Cardiac muscle cell (in vitro differentiated cells and primary cell): ENCODE measurements at regions not wholly inside any gene's neighbourhood (a gene's known extent, or its start where the extent isn't known, plus 50 kb on each side); places are given as distances from the start of the nearest gene placed in this dataset.

ENCODE experiments used
- DNase-seq, 2 donors: peaks; one replicate each; pipeline versions ENCODE4 v3.0.0 to v3.0.0-alpha.2; 2010 to 2017; ENCODE audit warnings: low read depth in 1 of 2, low spot score in 1 of 2
- H3K27ac ChIP-seq: fragments of 200-600 bp; sonication (generic); 2 replicates; pipeline ENCODE4 v1.5.1; 2016
- H3K27me3 ChIP-seq: fragments of 200-600 bp; sonication (generic); 2 replicates; pipeline ENCODE4 v1.6.0; 2016; ENCODE audit warnings: control low read depth
- H3K36me3 ChIP-seq: fragments of 200-600 bp; sonication (generic); 2 replicates; pipeline ENCODE4 v1.5.1; 2016; ENCODE audit warnings: control low read depth
- H3K4me1 ChIP-seq: fragments of 200-600 bp; sonication (generic); 2 replicates; pipeline ENCODE4 v1.8.1; 2017; ENCODE audit warnings: low read depth, mild to moderate bottlenecking, mixed run types
- H3K4me3 ChIP-seq: fragments of 200-600 bp; sonication (generic); 2 replicates; pipeline ENCODE4 v1.5.1; 2016; ENCODE audit warnings: mild to moderate bottlenecking
- H3K9me3 ChIP-seq: fragments of 200-600 bp; sonication (generic); 2 replicates; pipeline ENCODE4 v1.5.1; 2017; ENCODE audit warnings: low read depth, mild to moderate bottlenecking, control low read depth
- TF ChIP-seq, protein P1 (sequence below): IDR thresholded peaks from 2 replicates; pipeline ENCODE4 v1.5.1; 2012; ENCODE audit warnings: low read depth, mild to moderate bottlenecking, low read length

DNA sequence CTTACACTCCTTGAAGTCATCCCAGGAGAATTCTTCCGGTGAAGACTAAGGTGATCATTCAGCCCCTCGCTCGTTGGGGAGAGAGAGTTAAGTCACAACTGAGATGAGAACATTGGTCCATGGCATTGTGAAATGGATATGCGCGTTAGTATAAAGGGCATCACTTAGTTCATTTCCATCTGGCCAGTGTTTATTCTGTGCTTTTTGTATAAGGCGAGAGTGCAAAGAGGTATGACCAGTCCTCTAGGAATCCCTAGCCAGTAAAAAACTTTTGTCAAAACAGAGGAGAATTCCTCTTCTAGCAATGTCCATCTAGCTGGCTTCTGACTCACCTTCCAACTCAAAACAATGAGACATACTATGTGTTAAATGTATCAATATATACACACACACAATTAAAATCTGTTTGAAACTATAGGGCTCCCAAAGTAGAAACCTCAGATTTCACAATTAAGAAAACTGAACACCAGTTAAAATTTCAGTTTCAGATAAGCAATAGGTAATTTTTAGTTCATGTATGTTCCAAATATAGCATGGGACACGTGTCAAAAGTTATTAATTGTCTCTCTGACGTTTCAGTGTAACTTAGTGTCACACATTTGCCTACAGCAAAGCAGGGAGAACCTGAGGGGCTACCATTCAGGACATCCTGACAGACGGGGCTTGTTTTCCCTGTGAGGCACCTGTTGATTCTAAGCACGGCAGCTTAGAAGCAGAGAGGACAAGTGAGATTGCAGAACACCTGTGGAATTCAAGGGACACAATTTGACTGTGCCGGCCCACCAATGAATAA is 158.9 kb downstream of the KLF6 start:
- H3K4me3 ChIP-seq, result no peak overlapping the region

DNA sequence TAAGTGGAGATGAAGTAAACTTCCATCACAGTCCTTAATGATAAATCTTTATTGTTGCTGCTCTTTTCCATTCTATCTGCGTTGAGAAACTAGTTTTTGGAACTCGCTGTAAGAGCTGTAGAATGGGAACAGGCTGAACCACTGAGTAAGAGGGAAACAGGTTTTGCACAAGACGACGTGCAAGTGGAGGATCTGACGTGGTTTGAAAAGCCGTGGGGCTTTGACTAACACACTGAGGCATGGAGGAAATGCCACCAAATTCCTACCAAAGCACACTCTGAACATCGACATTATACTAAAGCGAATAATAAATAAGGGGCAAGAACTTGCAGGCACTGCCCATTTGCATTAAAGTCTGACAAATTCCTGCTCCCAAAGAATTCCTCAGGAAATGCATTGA is 160.6 kb downstream of the KLF6 start:
- Histone ChIP-seq H3K36me3 (no peaks in the 10 kb centered on the region), H3K27ac (no peak overlapping the region), H3K4me1 (no peaks in the 10 kb centered on the region), H3K4me3 (no peak overlapping the region), H3K9me3 (no peaks in the 10 kb centered on the region), H3K27me3 (no peaks in the 10 kb centered on the region)
- TF ChIP-seq, protein P1, sequence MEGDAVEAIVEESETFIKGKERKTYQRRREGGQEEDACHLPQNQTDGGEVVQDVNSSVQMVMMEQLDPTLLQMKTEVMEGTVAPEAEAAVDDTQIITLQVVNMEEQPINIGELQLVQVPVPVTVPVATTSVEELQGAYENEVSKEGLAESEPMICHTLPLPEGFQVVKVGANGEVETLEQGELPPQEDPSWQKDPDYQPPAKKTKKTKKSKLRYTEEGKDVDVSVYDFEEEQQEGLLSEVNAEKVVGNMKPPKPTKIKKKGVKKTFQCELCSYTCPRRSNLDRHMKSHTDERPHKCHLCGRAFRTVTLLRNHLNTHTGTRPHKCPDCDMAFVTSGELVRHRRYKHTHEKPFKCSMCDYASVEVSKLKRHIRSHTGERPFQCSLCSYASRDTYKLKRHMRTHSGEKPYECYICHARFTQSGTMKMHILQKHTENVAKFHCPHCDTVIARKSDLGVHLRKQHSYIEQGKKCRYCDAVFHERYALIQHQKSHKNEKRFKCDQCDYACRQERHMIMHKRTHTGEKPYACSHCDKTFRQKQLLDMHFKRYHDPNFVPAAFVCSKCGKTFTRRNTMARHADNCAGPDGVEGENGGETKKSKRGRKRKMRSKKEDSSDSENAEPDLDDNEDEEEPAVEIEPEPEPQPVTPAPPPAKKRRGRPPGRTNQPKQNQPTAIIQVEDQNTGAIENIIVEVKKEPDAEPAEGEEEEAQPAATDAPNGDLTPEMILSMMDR, result no peak
- DNase-seq, result peak in 1 of 2 donors; percentile 68

More for the DNA sequence above, 158.9 kb downstream of the KLF6 start:
- Histone ChIP-seq H3K27ac (no peak overlapping the region), H3K36me3 (no peaks in the 10 kb centered on the region), H3K9me3 (no peaks in the 10 kb centered on the region), H3K4me1 (no peaks in the 10 kb centered on the region), H3K27me3 (no peaks in the 10 kb centered on the region)
- peak in 1 of 2 donors; percentile 25 for DNase-seq
- TF ChIP-seq, protein P1, result no peak

DNA sequence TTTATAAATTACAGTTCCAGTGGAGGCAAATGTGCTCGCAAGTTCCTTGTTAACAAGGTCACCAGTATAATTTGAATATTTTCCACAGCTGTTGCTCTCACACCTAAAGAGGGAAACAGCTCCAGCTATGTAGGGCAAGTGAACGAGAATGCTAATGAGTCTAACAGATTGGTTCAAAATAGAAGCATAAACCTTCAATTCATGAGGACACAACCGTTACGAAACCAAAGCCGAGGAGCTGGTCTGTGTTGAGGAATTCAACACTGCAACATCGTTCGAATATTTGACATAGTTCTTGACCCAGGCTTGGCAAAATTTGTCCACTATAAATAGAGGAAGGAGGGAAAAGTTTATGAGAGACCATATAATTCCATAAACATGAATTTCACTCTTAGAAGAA is 161.3 kb downstream of the KLF6 start:
- no peaks in the 10 kb centered on the region for H3K4me1 ChIP-seq
- peak; percentile 3 to 91 for DNase-seq
- no peaks in the 10 kb centered on the region for H3K27me3 ChIP-seq
- no peaks in the 10 kb centered on the region for H3K36me3 ChIP-seq
- H3K4me3 ChIP-seq, result no peak overlapping the region
- H3K27ac ChIP-seq, result no peak overlapping the region
- TF ChIP-seq, protein P1, result no peak
- H3K9me3 ChIP-seq, result no peaks in the 10 kb centered on the region

DNA sequence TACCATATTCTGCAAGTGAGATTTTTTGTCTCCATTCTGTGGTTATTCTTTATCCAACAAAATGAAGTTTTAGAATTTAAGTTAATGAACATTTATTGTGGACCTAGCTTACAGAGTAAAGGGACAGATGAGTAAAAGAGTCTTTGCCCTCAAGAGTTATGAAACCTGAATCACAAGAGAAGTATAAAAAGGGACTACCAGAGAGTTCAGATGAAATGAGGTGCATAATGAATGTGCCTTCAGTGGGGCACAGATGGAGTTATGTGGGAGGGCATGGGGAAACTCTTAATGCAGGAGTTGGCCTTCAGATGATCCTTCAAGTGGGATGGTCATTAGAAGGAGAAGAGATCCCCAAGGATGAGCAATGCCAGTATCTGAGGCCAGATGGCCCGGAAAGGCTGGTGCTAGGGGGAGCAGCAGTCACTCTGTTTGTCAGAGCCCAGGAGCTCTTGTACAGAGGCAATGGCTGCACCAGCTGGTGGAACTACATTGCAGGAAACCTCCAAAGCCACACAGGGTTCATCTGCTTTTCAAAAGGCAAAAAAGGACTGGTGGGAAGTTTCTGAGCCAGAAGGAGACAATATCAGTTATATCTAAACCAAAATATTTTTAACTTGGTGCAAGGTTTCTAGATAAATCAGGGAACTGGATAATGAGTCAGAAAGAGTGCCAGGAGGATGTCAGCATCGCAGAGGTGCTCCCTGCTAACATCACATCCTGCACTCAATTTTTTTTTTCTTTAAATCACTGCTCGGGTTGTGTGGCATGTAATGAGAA is 162.0 kb downstream of the KLF6 start:
- peak in 1 of 2 donors; percentile 48 for DNase-seq
- Histone ChIP-seq H3K36me3 (no peaks in the 10 kb centered on the region), H3K4me1 (no peaks in the 10 kb centered on the region), H3K4me3 (no peak overlapping the region), H3K27ac (no peak overlapping the region), H3K27me3 (no peaks in the 10 kb centered on the region), H3K9me3 (no peaks in the 10 kb centered on the region)
- TF ChIP-seq, protein P1, result no peak

DNA sequence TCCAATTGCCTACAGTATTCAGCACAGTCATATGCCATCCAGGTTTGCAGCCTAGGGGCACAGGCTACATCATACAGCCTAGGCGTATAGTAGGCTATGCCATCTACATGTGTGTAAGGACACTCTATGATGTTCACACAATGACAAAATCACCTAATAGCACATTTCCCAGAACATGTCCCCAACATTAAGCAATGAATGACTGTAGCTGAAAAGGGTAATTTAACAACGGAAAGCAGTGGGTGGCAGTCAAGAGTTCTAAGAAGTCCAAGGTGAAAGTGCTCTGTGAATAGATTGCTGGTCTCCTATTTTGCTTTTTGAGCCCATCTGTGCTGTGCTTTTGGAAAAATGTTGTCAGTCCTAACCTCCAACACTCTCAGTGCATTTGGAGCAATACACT is 162.6 kb downstream of the KLF6 start:
- DNase-seq, result no peak
- Histone ChIP-seq H3K4me3 (no peak overlapping the region), H3K36me3 (no peaks in the 10 kb centered on the region), H3K27me3 (no peaks in the 10 kb centered on the region), H3K27ac (no peak overlapping the region), H3K4me1 (no peaks in the 10 kb centered on the region), H3K9me3 (no peaks in the 10 kb centered on the region)
- TF ChIP-seq, protein P1, result no peak
